Amniotic stem cell (primary cell): ENCODE measurements at regions not wholly inside any gene's neighbourhood (a gene's known extent, or its start where the extent isn't known, plus 50 kb on each side); places are given as distances from the start of the nearest gene placed in this dataset.
A peak's percentile ranks its signal among the peaks of the same experiment; 100 is the strongest.

Experiments
- DNase-seq: peaks from one replicate; lab custom pipeline; 2025; lab: John Stamatoyannopoulos, UW

DNA sequence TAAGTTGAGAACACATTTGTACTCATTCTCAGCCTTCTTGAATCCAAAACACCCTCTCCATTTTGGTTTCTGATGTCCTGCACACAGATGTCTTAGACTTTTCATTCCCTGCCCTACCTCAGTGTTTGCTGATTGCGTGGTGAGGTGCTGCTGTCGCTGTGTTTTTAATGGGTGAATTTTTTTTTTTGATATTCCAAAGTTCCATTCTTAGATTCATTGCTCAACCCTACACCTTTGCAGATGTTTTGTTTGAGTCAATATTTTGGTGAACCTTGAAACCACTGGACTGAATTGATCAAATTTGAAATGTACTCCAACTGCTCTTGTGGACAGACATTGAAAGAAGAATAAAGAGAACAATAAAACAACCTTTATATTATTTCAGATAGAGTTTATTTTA lies 130.4 kb upstream of the DSEL start:
- no peak for DNase-seq

DNA sequence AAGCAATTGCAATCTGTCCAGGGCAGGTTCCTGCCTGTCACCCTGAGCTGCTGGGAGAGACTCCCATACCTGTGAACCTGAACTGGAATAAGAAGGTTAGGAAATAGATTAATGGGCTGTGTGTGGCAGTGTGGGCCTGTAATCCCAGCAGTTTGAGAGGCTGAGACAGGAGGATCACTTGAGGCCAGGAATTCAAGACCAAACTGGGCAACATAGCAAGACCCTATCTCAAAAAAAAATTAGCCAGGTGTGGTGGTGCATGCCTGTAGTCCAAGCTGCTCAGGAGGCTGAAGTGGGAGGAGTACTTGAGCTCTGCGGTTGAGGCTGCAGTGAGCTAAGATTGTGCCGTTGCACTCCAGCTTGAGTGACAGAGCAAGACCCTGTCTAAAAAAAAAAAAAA lies 127.7 kb upstream of the DSEL start:
- no peak for DNase-seq

DNA sequence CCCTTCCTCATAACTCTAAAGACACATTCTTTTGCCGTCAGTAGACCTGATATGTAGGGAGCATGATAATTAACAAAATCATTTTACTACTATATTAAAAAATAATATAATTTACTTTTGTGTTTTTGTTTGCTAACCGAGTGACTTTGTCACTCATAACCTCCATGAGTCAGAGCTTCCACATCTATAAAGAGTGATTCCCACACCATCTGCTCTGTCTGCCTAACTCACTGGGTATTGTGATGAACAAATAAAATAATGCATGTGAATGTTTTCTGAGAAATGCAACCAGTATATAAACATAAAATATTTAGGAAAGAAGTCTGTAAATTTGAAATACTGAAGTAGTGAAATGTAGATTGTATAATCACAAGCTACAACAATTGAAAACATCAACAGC lies 123.4 kb upstream of the DSEL start:
- DNase-seq, result no peak

DNA sequence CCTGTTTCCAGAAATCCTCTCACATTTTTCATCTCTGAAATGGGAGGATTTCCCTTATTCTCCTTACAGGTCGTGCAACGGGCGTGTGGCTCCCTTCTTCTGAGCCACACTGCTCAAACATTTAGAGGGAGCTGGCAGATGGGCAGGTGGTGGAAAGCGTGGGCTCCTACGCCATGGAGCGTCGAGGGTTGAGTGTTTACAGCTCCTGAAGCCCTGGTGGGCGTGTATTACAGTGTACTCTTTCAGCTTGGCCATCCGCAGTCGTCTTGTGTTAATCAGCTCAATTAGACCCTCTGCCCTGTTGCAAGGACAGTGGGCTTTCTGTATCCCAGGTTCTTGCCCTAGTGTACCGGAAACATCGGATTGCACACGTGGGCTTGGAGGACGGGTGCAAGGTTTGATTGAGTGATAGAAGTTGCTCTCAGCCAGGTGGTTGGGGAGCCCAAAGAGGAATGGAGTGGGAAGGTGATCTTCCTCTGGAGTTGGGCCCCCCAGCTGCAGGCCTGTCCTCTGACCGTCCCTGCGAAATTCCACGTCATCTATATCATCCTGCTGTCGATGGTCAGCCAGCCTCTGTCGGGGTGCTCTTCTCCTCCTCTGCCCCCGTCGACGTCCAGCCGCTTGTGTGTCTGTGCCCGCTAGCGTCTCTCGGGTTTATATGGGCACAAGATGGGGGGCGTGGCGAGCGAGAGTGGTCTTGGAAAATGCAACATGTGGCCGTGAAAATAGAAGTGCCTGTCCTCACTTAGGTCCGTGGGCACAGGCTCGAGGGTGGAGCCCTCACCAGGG lies 120.3 kb upstream of the DSEL start:
- DNase-seq, result no peak

DNA sequence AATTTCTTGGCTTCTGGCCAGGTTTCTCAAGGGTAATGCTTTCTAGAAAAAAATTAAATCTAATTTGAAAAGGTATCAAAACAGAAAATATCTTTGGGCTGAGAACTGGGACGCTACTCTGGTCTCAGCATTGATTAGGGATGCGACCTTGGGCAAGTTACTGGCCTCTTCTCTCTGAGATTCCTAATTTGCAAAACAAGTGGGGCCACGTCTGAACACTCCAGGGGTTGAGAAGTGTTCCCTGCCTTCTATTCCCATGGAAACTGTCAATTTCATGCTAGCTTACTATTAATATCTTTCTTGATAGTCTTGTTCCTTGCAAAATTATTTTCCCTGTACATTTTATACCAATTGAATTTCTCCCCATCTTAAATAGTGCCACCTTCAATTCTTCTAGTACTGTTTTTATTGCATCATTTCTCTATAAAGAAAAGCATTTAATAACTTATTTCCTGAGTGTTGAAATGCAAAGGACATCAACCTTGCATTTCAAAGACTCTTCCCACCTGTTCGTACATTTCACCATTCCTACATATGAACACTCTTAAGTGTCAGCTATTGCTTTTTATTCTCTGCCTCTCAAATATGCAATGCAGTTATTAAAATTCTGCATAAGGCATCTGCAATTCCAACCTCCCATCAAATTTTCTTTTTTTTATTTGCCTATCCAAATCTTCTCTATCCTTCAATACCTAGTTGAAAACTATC lies 118.3 kb upstream of the DSEL start:
- no peak for DNase-seq

DNA sequence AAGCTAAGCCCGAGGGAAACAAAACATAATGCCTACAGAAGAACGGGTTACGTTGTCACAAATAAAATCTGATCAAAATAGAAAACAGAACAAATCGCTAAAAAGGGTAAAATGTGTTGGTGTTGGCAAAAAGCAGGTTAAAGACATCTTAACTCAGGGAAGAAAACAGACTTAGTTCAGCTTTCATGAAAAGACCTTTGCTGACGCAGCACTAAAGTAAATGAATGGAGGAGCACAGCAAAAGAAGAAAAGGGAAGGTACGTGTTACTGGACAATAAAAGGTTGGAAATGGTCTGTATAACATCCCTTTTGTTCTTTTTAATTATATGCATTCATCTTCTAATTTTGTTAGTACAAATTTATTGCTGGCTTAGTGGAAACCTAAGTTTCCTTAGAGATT lies 117.4 kb upstream of the DSEL start:
- DNase-seq, result no peak

DNA sequence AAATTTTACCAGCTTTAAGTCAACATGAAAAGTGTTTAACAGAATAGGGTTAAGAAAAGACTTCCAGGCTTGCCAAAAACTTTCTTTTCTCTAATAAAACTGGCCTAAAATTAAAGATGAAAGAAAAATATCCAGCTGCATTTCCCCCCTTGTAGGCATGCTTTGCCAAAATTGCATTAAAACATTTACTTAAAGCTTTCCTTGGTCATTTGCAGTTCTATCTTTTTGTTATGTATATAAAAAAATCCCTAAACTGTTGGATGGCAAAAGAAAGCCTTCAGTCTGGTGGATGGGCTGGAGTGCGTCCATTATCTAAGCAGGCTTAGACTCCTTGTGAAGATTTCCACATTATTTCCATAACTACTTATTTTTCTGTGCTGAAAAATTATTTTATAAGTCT lies 105.4 kb upstream of the DSEL start:
- no peak for DNase-seq

DNA sequence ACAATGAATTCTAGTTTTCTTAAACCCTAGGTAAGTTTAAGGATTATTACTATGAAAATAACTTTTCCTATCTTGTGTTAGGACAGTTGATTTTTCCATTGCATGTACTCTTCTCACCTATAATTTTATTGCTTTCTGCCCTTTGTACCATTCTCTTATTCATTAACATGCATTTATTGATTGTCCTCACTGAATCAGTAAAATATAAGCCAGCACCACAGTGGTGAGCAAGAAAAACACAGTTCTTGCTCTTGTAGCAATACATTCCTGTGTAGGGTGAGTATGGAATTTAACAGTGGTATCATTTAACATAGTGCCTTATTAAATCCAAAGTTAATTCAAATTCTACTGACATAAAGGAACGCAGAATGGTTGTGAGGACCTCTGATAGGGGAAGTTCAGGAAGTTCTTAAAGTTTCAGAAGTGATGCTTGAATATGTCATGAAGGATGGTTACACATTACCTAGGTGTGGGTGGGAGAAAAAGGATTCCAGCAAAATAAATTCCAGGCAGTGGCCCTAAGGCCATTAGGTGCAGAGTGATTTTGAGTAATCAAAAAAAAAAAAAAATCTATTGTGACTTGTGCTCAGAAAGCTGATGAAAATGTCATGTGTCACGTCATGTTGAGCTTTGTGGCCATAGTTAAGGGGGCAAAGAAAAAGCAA lies 104.7 kb upstream of the DSEL start:
- DNase-seq, result no peak

DNA sequence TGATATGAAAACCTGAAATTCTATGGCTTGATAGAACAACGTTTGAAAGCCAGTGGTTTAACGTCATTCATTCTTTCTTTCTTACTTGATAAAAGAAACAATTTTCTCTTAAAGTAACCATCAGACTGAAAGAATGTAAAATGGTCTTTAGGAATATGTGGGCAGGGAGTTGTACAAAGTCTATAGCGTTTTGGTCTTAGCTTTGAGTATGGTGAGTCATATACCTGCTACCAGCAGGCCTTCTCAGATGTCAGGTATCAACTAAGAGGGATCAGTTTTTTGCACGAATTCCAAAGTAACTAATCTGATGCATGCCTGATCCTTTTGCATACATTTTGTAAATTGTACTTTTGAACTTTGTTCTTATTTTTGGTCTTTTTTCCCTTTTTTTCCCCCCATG lies 101.5 kb upstream of the DSEL start:
- DNase-seq, result no peak

DNA sequence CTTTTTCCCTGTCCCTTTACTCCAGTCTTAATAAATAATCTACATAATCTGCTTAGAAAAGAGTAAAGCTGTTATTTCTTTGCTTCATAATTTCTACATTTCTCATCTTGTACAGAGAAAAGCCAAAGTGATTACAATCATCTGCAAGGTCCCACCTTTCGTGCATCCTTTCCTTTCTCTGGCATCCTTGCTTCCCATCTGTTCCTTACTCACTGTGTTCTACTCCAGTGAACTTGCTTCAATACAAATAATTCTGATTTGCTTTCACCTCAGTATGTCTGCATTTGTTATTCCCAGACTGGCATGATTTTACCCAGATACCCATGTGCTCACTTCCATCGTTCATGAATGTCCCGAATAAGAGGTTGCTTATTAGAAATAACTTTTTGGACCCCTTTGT lies 99.4 kb upstream of the DSEL start:
- DNase-seq, result no peak

DNA sequence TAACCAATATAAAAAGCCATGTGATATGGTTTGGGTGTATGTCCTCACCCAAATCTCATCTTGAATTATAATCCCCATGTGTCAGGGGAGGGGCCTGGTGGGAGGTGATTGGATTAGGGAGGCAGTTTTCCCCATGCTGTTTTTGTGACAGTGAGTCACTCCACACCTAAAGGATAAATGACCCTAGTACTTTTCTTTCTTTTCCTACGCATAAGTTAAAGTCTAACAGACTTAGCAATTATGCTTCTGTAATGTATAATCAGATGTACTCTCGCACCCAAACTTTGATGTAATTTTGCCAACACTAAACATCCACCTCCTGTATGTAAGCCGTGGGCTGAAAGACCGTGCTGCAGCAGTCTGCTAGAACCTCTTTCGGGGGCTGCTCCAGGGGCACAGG lies 97.2 kb upstream of the DSEL start:
- DNase-seq, result no peak

DNA sequence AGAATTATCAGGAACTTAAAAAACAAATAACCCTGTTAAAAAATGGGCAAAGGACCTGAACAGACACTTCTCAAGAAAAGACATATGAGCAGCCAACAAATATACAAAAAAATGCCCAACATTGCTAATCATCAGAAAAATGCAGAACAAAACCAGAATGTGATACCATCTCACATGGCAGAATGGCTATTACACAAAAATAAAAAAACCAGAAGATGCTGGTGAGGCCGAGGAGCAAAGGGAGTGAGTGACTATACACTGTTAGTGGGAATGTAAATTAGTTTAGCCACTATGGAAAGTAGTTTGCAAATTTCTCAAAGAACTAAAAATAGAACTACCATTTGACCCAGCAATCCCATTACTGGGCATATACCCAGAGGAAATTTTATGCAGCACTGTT lies 95.8 kb upstream of the DSEL start:
- no peak for DNase-seq

DNA sequence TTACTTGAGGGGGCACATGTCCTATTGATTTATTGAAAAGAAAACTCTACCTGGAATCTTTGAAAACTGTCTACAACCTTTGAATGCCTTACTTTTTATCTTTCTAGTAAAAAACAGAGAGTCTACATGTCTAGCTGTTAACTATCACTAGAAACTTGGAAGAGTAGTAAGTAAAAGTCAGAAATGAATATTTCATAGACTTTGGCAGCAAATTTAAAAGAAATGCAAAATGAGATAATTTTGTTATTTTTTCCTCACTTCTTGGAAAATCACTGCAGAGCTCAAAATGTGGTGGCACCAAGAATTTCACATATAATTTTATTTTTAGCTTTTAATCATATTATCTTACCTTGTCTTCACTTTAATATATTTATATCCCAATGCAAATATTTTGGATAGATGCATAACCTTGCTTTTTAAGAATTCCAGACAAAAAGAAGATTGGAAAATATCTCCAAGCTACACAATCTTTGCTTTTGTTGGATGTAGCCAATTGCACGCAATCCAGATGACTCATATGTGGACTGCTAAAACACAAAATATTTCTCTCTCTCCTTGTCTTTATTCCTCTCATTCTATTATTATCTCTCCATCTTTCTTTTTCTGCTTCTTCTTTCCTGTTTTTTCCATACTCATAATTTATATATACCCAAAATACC lies 92.2 kb upstream of the DSEL start:
- DNase-seq, result peak; percentile 6

DNA sequence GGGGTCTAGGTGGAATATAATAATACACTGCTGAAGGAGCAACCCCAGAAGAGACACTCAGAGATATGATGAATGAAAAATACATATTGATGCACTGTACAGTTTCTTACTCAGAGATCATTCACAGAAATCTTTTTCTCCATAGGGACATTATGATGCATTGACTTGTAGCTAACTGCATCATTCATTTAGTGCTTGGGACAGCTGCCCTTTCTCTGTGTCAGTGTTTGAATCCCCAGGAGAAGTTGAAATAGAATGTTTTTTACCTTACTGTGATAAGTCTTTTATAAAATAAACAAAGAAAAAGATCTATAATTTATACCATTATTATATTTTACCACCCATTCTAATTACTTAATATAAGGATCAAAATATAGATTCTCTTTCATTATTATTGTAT lies 91.7 kb upstream of the DSEL start:
- no peak for DNase-seq

DNA sequence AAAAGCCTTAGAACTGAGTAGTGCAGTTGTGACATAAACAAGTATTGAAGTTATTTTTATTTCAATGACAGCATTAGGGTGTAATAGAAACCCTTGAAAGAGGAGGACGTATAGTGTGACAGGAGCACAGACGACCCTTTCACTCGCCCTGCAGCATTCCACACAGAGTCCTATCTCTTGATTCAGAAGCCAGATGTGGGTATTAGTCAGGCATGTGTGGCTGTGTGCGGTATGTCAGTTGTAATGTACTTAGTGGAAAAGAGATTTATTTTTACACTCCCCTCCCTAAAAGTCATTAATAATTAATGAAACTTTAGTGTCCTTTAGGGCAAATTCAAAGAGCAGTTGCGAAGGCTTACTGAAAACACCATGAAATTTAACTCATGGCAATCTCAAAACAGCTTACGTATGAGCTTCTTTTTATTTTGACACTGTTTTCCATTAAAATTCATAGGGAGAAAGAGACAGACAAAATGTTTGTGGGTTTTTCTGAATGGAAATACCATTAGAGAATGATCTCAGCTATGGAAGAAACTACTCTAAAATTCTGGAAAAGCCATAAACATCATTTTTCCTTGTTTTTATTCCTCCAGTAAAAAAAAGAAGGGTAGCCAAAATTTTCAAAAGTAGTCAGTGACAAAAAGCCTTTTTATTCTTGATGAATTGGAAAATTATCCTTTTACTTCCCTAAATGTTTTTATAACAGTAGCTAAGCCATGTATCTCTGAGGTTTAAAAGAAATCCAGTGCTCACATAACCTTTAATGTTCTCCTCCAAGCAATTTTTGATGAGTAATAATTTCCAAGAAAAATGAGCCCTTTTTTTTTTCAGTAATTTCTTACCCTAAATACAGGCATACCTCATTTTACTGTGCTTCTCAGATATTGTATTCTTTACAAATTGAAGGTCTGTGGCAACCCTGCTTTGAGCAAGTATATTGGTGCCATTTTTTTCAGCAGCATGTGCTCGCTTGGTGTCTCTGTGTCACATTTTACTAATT lies 84.0 kb upstream of the DSEL start:
- peak; percentile 5 for DNase-seq

DNA sequence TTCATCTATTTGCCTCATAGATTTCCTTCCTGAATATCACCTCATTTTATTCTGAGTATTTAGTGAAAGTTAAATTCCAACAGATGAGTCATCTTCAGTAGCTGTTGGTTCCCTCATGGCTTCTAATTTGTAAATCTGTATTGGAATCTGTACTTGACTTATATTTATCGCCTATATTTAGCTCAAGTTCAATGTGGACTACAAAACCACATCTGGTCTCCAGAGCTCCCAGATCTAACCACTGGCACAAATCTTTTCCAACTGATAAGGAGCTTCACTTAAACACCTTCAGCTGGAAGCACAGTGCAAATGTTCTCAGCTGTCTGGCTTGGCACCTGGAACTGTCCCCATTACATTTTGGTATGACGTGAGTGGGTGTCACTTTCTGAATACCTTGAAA lies 82.8 kb upstream of the DSEL start:
- no peak for DNase-seq

DNA sequence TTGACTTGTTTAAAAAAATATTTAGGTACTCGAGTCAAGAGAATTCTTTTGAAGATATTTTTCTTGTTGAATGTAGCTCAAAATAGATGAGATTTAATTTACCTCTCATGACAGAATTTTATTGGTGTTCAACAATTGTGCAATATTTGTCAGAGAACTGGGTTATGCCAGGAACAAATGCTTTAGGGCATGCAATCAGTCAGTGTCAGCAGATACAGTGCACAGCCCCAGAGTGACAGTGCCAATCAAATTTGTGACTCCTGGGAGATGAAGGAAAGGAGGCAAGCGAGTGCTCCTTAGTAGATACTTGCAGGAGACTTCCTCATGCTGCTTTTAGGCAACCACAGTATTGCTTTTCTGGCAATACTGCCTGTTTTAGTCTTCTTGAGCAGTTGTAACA lies 81.2 kb upstream of the DSEL start:
- no peak for DNase-seq

DNA sequence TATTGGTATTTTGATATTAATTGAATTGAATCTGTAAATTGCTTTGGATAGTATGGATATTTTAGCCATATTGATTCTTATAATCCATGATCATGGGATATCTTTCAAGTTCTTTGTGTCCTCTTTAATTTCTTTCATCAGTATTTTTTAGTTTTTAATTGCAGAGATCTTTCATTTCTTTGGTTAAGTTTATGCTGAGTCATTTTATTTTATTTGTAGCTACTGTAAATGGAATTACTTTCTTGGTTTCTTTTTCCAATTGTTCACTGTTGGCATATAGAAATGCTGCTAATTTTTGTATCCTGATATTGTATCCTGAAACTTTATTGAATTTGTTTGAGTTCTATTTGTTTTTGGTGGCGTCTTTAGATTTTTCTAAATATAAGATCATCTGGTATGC lies 79.5 kb upstream of the DSEL start:
- DNase-seq, result no peak

DNA sequence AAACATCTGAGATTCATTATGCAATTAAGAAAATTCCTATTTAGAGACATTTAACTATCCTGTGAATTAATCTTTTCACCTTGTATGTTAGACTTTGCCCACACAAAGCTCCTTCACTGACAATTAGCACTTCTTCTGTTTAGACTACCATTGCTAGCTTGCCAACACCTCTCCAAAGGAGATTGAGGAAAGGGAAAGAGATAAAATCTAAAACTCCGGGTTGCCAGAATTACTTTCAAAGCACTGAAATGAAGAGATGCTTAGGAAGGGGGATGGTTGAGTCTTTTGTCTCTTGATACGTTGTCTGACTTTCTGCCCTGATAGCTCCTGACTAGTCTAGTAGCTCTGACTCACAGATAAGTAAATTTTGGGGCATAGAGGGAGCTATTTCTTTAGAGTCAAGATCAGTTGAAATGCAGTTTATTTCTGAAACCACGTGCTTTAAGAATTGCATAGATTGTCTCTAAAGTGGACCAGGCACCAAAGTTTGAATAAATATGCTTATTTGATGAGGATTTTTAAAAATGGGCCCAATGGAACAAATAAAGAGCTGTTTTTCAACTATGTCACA lies 74.1 kb upstream of the DSEL start:
- DNase-seq, result peak; percentile 8

DNA sequence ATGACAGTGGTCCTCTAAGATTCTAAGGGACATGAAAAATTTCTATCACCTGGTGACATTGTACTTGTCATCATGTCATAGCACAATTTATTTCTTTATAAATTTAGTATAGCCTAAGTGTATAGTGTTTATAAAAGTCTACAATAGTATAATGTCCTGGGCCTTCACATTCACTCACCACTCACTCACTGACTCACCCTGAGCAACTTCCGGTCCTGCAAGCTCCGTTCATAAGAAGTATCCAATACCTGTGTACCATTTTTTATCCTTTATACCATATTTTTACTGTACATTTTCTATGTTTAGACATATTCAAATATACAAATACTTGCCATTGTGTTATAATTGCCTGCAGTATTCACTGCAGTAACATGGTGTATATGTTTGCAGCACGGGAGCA lies 72.8 kb upstream of the DSEL start:
- no peak for DNase-seq

DNA sequence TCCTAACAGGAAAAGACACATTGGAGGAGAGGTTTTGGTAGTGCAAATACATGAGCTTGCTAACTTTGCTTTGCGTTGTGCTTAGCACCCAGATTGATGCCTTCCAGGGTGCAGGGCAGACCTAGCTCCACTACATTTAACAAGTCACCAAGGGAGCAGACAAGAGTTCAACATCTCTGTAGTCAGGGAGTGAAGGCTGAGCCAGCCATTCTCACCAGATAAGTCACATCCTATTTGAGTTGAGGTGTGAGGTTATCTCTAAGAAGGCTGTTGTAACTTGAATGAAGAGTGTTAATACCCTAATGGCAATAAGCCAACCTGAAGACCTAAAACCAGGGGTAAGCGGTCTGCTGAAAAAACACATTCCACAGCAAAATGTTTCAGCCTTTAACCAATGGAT lies 69.6 kb upstream of the DSEL start:
- no peak for DNase-seq
